Hypothalamus (tissue), 51 donors: ENCODE measurements at regions not wholly inside any gene's neighbourhood (a gene's known extent, or its start where the extent isn't known, plus 50 kb on each side); places are given as distances from the start of the nearest gene placed in this dataset.

ENCODE experiments used
- DNase-seq, 51 donors: peaks; one replicate each; lab custom pipeline; 2025; lab: John Stamatoyannopoulos, UW

GRCh38 chr3:124272605-124273151 is 280.8 kb upstream of the ROPN1 start:
- no peak for DNase-seq

GRCh38 chr3:124273651-124274050 is 281.7 kb upstream of the ROPN1 start:
- no peak for DNase-seq

- no peak for DNase-seq
Measured at GRCh38 chr3:124274051-124274450, 282.1 kb upstream of the ROPN1 start.

GRCh38 chr3:124275412-124275811 is 283.5 kb upstream of the ROPN1 start:
- no peak for DNase-seq

GRCh38 chr3:124276133-124276532 is 284.2 kb upstream of the ROPN1 start:
- DNase-seq = no peak

- no peak for DNase-seq
Measured at GRCh38 chr3:124276539-124277143, 284.7 kb upstream of the ROPN1 start.

GRCh38 chr3:124277144-124277890 is 285.4 kb upstream of the ROPN1 start:
- DNase-seq = peak in 3 of 51 donors; percentile 14 to 52 (median 33)

GRCh38 chr3:124281453-124282316 is 289.8 kb upstream of the ROPN1 start:
- peak in 3 of 51 donors; percentile 8 to 24 (median 12) for DNase-seq

GRCh38 chr3:124282751-124283651 is 291.1 kb upstream of the ROPN1 start:
- DNase-seq = no peak

- no peak for DNase-seq
Measured at GRCh38 chr3:124283652-124284023, 291.7 kb upstream of the ROPN1 start.

- DNase-seq = no peak
Measured at GRCh38 chr3:124288996-124289395, 297.1 kb upstream of the ROPN1 start.

- DNase-seq = no peak
Measured at GRCh38 chr3:124291008-124291407, 299.1 kb upstream of the ROPN1 start.

- DNase-seq = no peak
Measured at GRCh38 chr3:124292329-124292728, 300.4 kb upstream of the ROPN1 start.

GRCh38 chr3:124293584-124293983 is 301.7 kb upstream of the ROPN1 start:
- no peak for DNase-seq

- no peak for DNase-seq
Measured at GRCh38 chr3:124295362-124295761, 303.4 kb upstream of the ROPN1 start.

- no peak for DNase-seq
Measured at GRCh38 chr3:124296406-124296805, 304.5 kb upstream of the ROPN1 start.

GRCh38 chr3:124297062-124297980 is 305.4 kb upstream of the ROPN1 start:
- no peak for DNase-seq

GRCh38 chr3:124298301-124298700 is 306.4 kb upstream of the ROPN1 start:
- no peak for DNase-seq

- no peak for DNase-seq
Measured at GRCh38 chr3:124298951-124299350, 307.0 kb upstream of the ROPN1 start.
